H1 (cell line): ENCODE measurements at regions not wholly inside any gene's neighbourhood (a gene's known extent, or its start where the extent isn't known, plus 50 kb on each side); places are given as distances from the start of the nearest gene placed in this dataset.
"Not testable (repeated sequence)": the region's sequence is repeated elsewhere in the genome, so short reads cannot be mapped to it uniquely, and the experiment has no call there.

Source experiments
- GABPA ChIP-seq: IDR thresholded peaks from 2 replicates; pipeline ENCODE4 v1.6.1; 2011; ENCODE audit warnings: mild to moderate bottlenecking, low read length, moderate library complexity, borderline replicate concordance; ENCODE audit not compliant: insufficient read depth
- TF ChIP-seq, protein P1 (sequence below), 3 experiments: IDR thresholded peaks; 1 replicate in 2 of 3; 2 replicates in 1 of 3; pipeline versions ENCODE4 v1.5.1 to v1.6.1; 2011; ENCODE audit warnings: low read length in 3 of 3, mild to moderate bottlenecking in 3 of 3, inconsistent platforms in 2 of 3, low read depth in 1 of 3, moderate library complexity in 1 of 3; ENCODE audit not compliant: insufficient read depth in 1 of 3; ENCODE audit errors: control extremely low read depth in 1 of 3

DNA sequence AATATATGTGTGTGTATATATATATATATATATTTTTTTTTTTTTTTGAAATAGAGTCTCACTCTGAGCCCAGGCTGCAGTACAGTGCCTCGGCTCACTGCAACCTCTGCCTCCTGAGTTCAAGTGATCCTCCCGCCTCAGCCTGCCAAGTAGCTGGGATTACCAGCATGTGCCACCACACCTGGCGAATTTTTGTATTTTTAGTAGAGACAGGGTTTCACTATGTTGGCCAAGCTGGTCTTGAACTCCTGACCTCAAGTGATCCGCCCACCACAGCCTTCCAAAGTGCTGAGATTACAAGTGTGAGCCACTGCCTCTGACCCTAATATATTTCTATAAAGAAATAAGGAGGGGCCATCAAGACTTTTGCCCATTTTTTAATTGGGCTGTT, 55.3 kb downstream of the CALML3 start:
- not testable (repeated sequence) for TF ChIP-seq GABPA
- TF ChIP-seq, protein P1, sequence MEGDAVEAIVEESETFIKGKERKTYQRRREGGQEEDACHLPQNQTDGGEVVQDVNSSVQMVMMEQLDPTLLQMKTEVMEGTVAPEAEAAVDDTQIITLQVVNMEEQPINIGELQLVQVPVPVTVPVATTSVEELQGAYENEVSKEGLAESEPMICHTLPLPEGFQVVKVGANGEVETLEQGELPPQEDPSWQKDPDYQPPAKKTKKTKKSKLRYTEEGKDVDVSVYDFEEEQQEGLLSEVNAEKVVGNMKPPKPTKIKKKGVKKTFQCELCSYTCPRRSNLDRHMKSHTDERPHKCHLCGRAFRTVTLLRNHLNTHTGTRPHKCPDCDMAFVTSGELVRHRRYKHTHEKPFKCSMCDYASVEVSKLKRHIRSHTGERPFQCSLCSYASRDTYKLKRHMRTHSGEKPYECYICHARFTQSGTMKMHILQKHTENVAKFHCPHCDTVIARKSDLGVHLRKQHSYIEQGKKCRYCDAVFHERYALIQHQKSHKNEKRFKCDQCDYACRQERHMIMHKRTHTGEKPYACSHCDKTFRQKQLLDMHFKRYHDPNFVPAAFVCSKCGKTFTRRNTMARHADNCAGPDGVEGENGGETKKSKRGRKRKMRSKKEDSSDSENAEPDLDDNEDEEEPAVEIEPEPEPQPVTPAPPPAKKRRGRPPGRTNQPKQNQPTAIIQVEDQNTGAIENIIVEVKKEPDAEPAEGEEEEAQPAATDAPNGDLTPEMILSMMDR (IDR thresholded peaks at IDR 0.05; ENCODE audit: control extremely low read depth in 1 of 3, insufficient read depth in 1 of 3, low read depth in 1 of 3, low read length in 3 of 3), result not testable (repeated sequence)
